Sigmoid colon (tissue), 4 donors: ENCODE measurements at regions not wholly inside any gene's neighbourhood (a gene's known extent, or its start where the extent isn't known, plus 50 kb on each side); places are given as distances from the start of the nearest gene placed in this dataset.

Experiments used
- POLR2A ChIP-seq, 2 donors: fragments of 450-650 bp; IDR thresholded peaks; one replicate each; pipeline ENCODE4 v1.6.1; 2016; ENCODE audit warnings: antibody characterized with exemption in 2 of 2, mild to moderate bottlenecking in 2 of 2, moderate library complexity in 2 of 2
- POLR2AphosphoS5 ChIP-seq, 4 donors: sonication (generic); formaldehyde crosslinking; IDR thresholded peaks; one replicate each; pipeline ENCODE4 v1.6.1; 2017; ENCODE audit warnings: antibody characterized with exemption in 4 of 4
- TF ChIP-seq, protein P1 (sequence below), 4 experiments: fragments of 450-650 bp in 3 of 4; fragments of 200-600 bp in 1 of 4; IDR thresholded peaks; one replicate each; pipeline ENCODE4 v1.5.1; 2016 to 2019; ENCODE audit warnings: antibody characterized with exemption in 4 of 4, mild to moderate bottlenecking in 3 of 4, moderate library complexity in 2 of 4

GRCh38 chr7:32263611-32264010 is 193.4 kb upstream of the PDE1C start:
- TF ChIP-seq, protein P1, sequence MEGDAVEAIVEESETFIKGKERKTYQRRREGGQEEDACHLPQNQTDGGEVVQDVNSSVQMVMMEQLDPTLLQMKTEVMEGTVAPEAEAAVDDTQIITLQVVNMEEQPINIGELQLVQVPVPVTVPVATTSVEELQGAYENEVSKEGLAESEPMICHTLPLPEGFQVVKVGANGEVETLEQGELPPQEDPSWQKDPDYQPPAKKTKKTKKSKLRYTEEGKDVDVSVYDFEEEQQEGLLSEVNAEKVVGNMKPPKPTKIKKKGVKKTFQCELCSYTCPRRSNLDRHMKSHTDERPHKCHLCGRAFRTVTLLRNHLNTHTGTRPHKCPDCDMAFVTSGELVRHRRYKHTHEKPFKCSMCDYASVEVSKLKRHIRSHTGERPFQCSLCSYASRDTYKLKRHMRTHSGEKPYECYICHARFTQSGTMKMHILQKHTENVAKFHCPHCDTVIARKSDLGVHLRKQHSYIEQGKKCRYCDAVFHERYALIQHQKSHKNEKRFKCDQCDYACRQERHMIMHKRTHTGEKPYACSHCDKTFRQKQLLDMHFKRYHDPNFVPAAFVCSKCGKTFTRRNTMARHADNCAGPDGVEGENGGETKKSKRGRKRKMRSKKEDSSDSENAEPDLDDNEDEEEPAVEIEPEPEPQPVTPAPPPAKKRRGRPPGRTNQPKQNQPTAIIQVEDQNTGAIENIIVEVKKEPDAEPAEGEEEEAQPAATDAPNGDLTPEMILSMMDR (IDR thresholded peaks at IDR 0.05), result no peak
- TF ChIP-seq POLR2A (IDR thresholded peaks at IDR 0.05) (no peak), POLR2AphosphoS5 (IDR thresholded peaks at IDR 0.05) (no peak)
